GM21528 (cell line): ENCODE measurements at regions not wholly inside any gene's neighbourhood (a gene's known extent, or its start where the extent isn't known, plus 50 kb on each side); places are given as distances from the start of the nearest gene placed in this dataset.

Source experiments
- ATAC-seq: cut with Tn5 transposase; IDR thresholded peaks from one replicate; pipeline ENCODE4 v1.9.1; 2021; ENCODE audit warnings: mild to moderate bottlenecking, moderate library complexity; ENCODE audit not compliant: unreplicated experiment, low FRiP score

DNA sequence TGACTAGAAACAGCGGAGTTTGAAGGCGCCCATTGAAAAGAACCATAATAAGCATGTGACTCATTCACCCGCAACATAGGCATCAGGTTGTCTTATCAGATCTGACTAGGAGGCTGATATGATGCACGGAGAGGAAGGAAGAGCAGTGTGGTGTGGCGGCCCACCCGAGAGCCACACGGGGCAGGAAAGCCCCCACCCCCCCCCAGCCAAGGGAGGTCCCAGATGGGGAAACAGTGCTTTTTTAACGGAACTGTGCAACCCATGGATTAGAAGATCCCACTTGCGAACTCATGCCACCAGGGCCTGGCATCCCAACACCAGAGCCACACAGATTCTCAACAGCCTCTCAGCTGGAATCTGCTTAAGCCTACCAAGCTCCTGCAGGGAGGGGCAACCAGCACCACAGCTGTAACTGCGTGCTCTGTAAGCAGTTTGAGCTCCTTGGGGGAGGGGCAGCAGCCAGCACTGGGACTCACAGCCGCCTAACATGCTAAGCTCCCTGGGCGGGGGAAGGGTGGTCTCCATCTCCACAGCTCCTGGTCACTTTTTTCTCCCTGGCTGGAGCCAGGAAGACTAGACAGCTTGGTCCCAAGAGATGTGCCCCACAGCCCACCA, 466.2 kb downstream of the PDGFC start:
- no peak for ATAC-seq

GRCh38 chr4:156503119-156503518, 468.5 kb downstream of the PDGFC start:
- no peak for ATAC-seq

- no peak for ATAC-seq
Observed at GRCh38 chr4:156501962-156502361, 469.6 kb downstream of the PDGFC start.

DNA sequence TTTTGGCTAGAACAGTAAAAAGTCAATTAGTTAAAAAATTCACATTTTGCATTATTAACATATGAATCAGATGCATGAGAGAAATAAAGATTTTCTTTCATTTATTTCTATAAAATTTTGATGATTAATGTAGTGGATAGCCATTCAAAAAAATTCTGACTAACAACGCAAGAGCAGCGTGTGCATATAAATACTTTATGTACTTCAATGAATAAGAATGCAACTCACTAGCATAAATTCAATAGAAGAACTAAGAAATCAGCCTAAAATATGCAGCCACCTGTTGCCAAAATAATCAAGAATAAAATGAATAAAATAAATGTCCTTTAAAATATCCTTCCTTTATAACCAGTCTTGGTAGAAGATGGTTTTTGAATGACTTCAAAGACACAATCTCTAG, 471.9 kb downstream of the PDGFC start:
- ATAC-seq = no peak

GRCh38 chr4:156497486-156497885, 474.1 kb downstream of the PDGFC start:
- no peak for ATAC-seq

- ATAC-seq = no peak
Observed at GRCh38 chr4:156496797-156497196, 474.8 kb downstream of the PDGFC start.

GRCh38 chr4:156495836-156496235, 475.8 kb downstream of the PDGFC start:
- ATAC-seq = no peak

GRCh38 chr4:156495091-156495490, 476.5 kb downstream of the PDGFC start:
- no peak for ATAC-seq

GRCh38 chr4:156493858-156494257, 477.7 kb downstream of the PDGFC start:
- no peak for ATAC-seq

GRCh38 chr4:156487107-156487506, 484.5 kb downstream of the PDGFC start:
- no peak for ATAC-seq

- ATAC-seq = no peak
Observed at GRCh38 chr4:156481845-156482244, 489.8 kb downstream of the PDGFC start.

- ATAC-seq = no peak
Observed at GRCh38 chr4:156477636-156478035, 494.0 kb downstream of the PDGFC start.

GRCh38 chr4:156476359-156476758, 495.2 kb downstream of the PDGFC start:
- no peak for ATAC-seq

DNA sequence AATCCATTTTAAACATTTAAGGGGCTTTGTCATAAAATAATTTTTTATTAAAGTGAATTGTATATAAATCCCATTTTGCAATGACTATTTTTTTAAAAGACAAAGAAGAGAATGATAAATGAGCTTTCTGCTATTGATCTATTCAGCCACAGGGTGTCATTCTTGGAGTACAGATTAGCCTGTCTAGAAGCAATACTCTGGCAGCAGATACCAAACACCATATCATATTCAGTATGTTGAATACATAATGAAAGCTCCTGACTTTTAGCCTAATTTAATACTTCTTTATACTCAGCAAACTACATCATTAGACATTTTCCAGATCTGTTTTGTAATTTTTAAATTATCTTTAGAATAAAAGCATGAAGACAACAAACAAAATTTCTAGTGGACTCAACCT, 496.3 kb downstream of the PDGFC start:
- ATAC-seq = no peak

DNA sequence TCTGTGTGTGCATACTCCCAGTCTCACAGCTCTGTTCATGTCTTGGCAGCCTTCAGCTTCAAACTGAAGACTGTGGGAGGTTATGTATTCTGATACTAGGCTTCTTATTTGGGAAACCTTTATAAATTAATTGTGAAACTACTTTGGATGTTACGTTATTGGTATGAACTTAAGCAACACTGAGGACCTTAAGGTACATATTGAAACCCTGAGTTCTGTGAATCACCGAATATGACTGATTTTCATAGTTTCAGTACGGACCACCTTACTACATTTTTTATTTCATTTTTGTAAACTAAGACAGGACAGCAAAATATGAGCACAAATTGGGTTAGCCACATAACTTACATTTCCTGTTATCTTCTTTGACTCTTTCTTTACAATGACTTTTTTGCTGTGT, 498.4 kb downstream of the PDGFC start:
- ATAC-seq = no peak

DNA sequence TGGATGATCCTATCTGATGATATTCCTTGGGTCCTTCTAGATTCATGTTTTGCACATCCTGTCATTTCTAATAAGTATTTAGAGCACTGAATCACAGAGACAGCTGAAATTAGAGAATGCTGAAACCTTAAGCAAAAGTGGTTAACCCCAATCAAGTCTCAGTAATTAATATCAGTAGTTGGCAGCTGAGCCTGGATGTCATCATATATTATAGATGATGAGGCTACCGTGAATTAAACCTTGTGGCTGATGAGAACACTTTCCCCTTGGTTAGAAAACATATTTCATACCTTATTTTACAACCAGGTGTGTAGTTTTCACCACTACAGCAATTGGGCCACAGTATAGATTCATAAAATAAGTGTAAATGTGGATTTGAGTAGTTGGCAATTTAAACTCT, 499.0 kb downstream of the PDGFC start:
- ATAC-seq = no peak

- ATAC-seq = no peak
Observed at GRCh38 chr4:156459584-156459983, 505.9 kb upstream of the CTSO start.

GRCh38 chr4:156456830-156457229, 503.2 kb upstream of the CTSO start:
- no peak for ATAC-seq

DNA sequence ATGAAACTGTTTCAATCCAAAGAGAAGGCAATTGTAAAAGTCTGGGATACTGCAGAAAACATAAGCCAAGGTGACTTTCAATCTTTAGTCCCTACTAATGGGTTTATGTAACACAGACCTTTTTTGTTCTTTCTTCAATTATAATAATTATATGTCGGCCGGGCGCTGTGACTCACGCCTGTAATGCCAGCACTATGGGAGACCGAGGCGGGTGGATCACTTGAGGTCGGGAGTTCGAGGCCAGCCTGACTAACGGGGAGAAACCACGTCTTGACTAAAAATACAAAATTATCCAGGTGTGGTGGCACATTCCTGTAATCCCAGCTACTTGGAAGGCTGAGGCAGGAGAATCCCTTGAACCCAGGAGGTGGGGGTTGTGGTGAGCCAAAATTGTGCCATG, 489.8 kb upstream of the CTSO start:
- ATAC-seq = no peak

DNA sequence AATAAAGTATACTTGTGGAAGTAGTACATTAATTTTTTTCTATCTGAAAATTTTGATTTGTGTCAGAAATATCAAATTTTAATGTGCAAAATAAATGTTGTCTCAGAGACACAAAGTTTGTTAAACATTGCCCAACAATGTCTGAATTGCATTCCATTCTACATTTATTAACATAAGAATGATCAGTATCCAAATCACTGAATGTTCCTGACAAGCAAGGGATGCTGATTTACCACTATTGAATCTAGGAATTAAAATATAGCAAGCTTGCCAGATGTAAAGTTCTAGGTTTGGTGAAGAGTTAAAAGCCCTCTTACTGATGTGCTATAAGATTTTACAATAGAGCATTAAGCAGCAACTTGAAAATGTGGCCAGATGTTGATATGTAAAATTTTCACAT, 489.2 kb upstream of the CTSO start:
- ATAC-seq = no peak

GRCh38 chr4:156439576-156440200, 486.0 kb upstream of the CTSO start:
- no peak for ATAC-seq

DNA sequence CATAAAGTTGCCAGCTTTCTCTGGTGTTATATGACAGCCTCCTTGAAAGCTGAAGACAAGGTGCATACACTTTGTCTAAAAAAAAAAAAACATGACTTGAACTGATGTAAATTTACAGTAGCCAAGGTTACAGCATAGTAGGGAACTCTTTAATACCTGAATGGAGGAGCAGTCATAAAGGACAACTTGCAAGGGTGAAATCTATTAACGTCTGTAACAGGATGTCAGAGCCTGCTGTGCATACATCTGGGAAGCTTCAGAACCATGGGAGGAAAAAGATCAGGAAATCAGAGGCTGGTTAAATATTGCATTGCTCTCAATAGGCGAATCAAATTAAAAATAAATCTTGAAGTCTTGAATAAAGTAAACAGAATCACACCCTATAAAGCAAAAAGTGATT, 484.0 kb upstream of the CTSO start:
- no peak for ATAC-seq

- ATAC-seq = no peak
Observed at GRCh38 chr4:156422576-156422975, 468.9 kb upstream of the CTSO start.
